ENCODE measurements at regions not wholly inside any gene's neighbourhood (a gene's known extent, or its start where the extent isn't known, plus 50 kb on each side); places are given as distances from the start of the nearest gene placed in this dataset.

GRCh38 chr12:125610292-125610691 is 545.1 kb downstream of the AACS start:
- H3K27ac Mint-ChIP-seq: no peak overlapping the region
- H3K4me1 Mint-ChIP-seq: no peaks in the 10 kb centered on the region
- H3K36me3 Mint-ChIP-seq (ENCODE audit: low read depth): no peaks in the 10 kb centered on the region
- no peaks in the 10 kb centered on the region for H3K27me3 Mint-ChIP-seq
- DNase-seq: no peak
- no peak for ATAC-seq
- peaks cover 11% of the 10 kb centered on the region for H3K9me3 Mint-ChIP-seq
- no peak overlapping the region for H3K4me3 Mint-ChIP-seq

GRCh38 chr12:125610971-125611370 is 545.7 kb downstream of the AACS start:
- DNase-seq: no peak
- Mint-ChIP-seq H3K27me3 (no peaks in the 10 kb centered on the region), H3K4me3 (no peak overlapping the region), H3K9me3 (peaks cover 6% of the 10 kb centered on the region), H3K4me1 (no peaks in the 10 kb centered on the region), H3K36me3 (ENCODE audit: low read depth) (no peaks in the 10 kb centered on the region), H3K27ac (no peak overlapping the region)
- no peak for ATAC-seq

- ATAC-seq: no peak
- Mint-ChIP-seq H3K9me3 (peaks cover 3% of the 10 kb centered on the region), H3K4me1 (no peaks in the 10 kb centered on the region), H3K36me3 (ENCODE audit: low read depth) (no peaks in the 10 kb centered on the region), H3K27me3 (no peaks in the 10 kb centered on the region), H3K4me3 (no peak overlapping the region), H3K27ac (no peak overlapping the region)
- no peak for DNase-seq
Observed at GRCh38 chr12:125614058-125614457, 548.8 kb downstream of the AACS start.

GRCh38 chr12:125619723-125620122 is 554.5 kb downstream of the AACS start:
- Mint-ChIP-seq H3K4me3 (no peak overlapping the region), H3K36me3 (ENCODE audit: low read depth) (no peaks in the 10 kb centered on the region), H3K27me3 (no peaks in the 10 kb centered on the region), H3K4me1 (no peaks in the 10 kb centered on the region), H3K9me3 (peaks cover 3% of the 10 kb centered on the region), H3K27ac (no peak overlapping the region)
- DNase-seq: no peak
- ATAC-seq: no peak

- no peaks in the 10 kb centered on the region for H3K4me1 Mint-ChIP-seq
- H3K36me3 Mint-ChIP-seq (ENCODE audit: low read depth): no peaks in the 10 kb centered on the region
- no peak for DNase-seq
- no peak overlapping the region for H3K4me3 Mint-ChIP-seq
- ATAC-seq: no peak
- peaks cover 11% of the 10 kb centered on the region for H3K9me3 Mint-ChIP-seq
- no peaks in the 10 kb centered on the region for H3K27me3 Mint-ChIP-seq
- H3K27ac Mint-ChIP-seq: no peak overlapping the region
Observed at GRCh38 chr12:125633686-125634085, 568.5 kb downstream of the AACS start.

- ATAC-seq: no peak
- peaks cover 11% of the 10 kb centered on the region for H3K9me3 Mint-ChIP-seq
- H3K27ac Mint-ChIP-seq: no peak overlapping the region
- DNase-seq: no peak
- H3K4me3 Mint-ChIP-seq: no peak overlapping the region
- H3K27me3 Mint-ChIP-seq: no peaks in the 10 kb centered on the region
- no peaks in the 10 kb centered on the region for H3K36me3 Mint-ChIP-seq (ENCODE audit: low read depth)
- H3K4me1 Mint-ChIP-seq: no peaks in the 10 kb centered on the region
Observed at GRCh38 chr12:125634813-125635212, 569.6 kb downstream of the AACS start.

- Mint-ChIP-seq H3K27ac (no peak overlapping the region), H3K27me3 (no peaks in the 10 kb centered on the region), H3K4me3 (no peak overlapping the region), H3K36me3 (ENCODE audit: low read depth) (no peaks in the 10 kb centered on the region), H3K4me1 (no peaks in the 10 kb centered on the region), H3K9me3 (no peaks in the 10 kb centered on the region)
- ATAC-seq (no peak), DNase-seq (no peak)
Observed at GRCh38 chr12:125639826-125640225, 574.6 kb downstream of the AACS start.

GRCh38 chr12:125643055-125643454 is 577.8 kb downstream of the AACS start:
- Mint-ChIP-seq H3K36me3 (ENCODE audit: low read depth) (no peaks in the 10 kb centered on the region), H3K27ac (no peak overlapping the region), H3K9me3 (no peaks in the 10 kb centered on the region), H3K27me3 (no peaks in the 10 kb centered on the region), H3K4me3 (no peak overlapping the region), H3K4me1 (no peaks in the 10 kb centered on the region)
- DNase-seq (no peak), ATAC-seq (no peak)

GRCh38 chr12:125645724-125646123 is 580.5 kb downstream of the AACS start:
- ATAC-seq (no peak), DNase-seq (no peak)
- peaks cover 5% of the 10 kb centered on the region for H3K9me3 Mint-ChIP-seq
- no peak overlapping the region for H3K4me3 Mint-ChIP-seq
- H3K4me1 Mint-ChIP-seq: no peaks in the 10 kb centered on the region
- no peaks in the 10 kb centered on the region for H3K36me3 Mint-ChIP-seq (ENCODE audit: low read depth)
- H3K27me3 Mint-ChIP-seq: no peaks in the 10 kb centered on the region
- no peak overlapping the region for H3K27ac Mint-ChIP-seq

GRCh38 chr12:125650587-125650986 is 585.4 kb downstream of the AACS start:
- DNase-seq (no peak), ATAC-seq (no peak)
- Mint-ChIP-seq H3K27me3 (no peaks in the 10 kb centered on the region), H3K4me1 (no peaks in the 10 kb centered on the region), H3K4me3 (no peak overlapping the region), H3K36me3 (ENCODE audit: low read depth) (no peaks in the 10 kb centered on the region), H3K27ac (no peak overlapping the region), H3K9me3 (peaks cover 5% of the 10 kb centered on the region)

- no peak for ATAC-seq
- peaks cover 5% of the 10 kb centered on the region for H3K9me3 Mint-ChIP-seq
- H3K36me3 Mint-ChIP-seq (ENCODE audit: low read depth): no peaks in the 10 kb centered on the region
- DNase-seq: no peak
- no peaks in the 10 kb centered on the region for H3K27me3 Mint-ChIP-seq
- no peaks in the 10 kb centered on the region for H3K4me1 Mint-ChIP-seq
- H3K4me3 Mint-ChIP-seq: no peak overlapping the region
- no peak overlapping the region for H3K27ac Mint-ChIP-seq
Observed at GRCh38 chr12:125651625-125652024, 586.4 kb downstream of the AACS start.

- DNase-seq: no peak
- ATAC-seq: no peak
- H3K27me3 Mint-ChIP-seq: no peaks in the 10 kb centered on the region
- H3K9me3 Mint-ChIP-seq: peaks cover 5% of the 10 kb centered on the region
- no peak overlapping the region for H3K4me3 Mint-ChIP-seq
- no peaks in the 10 kb centered on the region for H3K4me1 Mint-ChIP-seq
- H3K36me3 Mint-ChIP-seq (ENCODE audit: low read depth): no peaks in the 10 kb centered on the region
- no peak overlapping the region for H3K27ac Mint-ChIP-seq
Observed at GRCh38 chr12:125652681-125653080, 587.4 kb downstream of the AACS start.

- ATAC-seq: no peak
- no peak for DNase-seq
- H3K4me3 Mint-ChIP-seq: no peak overlapping the region
Observed at GRCh38 chr12:125657681-125658080, 592.4 kb downstream of the AACS start.

GRCh38 chr12:125674554-125675338 is 609.5 kb downstream of the AACS start:
- no peaks in the 10 kb centered on the region for H3K36me3 Mint-ChIP-seq (ENCODE audit: low read depth)
- DNase-seq (no peak), ATAC-seq (no peak)
- peaks cover 3% of the 10 kb centered on the region for H3K9me3 Mint-ChIP-seq
- no peaks in the 10 kb centered on the region for H3K4me1 Mint-ChIP-seq
- H3K4me3 Mint-ChIP-seq: no peak overlapping the region
- H3K27ac Mint-ChIP-seq: no peak overlapping the region
- no peaks in the 10 kb centered on the region for H3K27me3 Mint-ChIP-seq

More at GRCh38 chr12:125657681-125658080, 592.4 kb downstream of the AACS start:
- no peak overlapping the region for H3K27ac Mint-ChIP-seq
- H3K36me3 Mint-ChIP-seq (ENCODE audit: low read depth): no peaks in the 10 kb centered on the region
- no peaks in the 10 kb centered on the region for H3K4me1 Mint-ChIP-seq
- H3K9me3 Mint-ChIP-seq: no peaks in the 10 kb centered on the region
- H3K27me3 Mint-ChIP-seq: no peaks in the 10 kb centered on the region

GRCh38 chr12:125676366-125676765 is 611.1 kb downstream of the AACS start:
- Mint-ChIP-seq H3K27ac (no peak overlapping the region), H3K4me1 (no peaks in the 10 kb centered on the region), H3K9me3 (no peaks in the 10 kb centered on the region), H3K27me3 (no peaks in the 10 kb centered on the region), H3K36me3 (ENCODE audit: low read depth) (no peaks in the 10 kb centered on the region), H3K4me3 (no peak overlapping the region)
- DNase-seq (no peak), ATAC-seq (no peak)

- DNase-seq: no peak
- Mint-ChIP-seq H3K9me3 (no peaks in the 10 kb centered on the region), H3K4me1 (no peaks in the 10 kb centered on the region), H3K27ac (no peak overlapping the region), H3K27me3 (no peaks in the 10 kb centered on the region), H3K4me3 (no peak overlapping the region), H3K36me3 (ENCODE audit: low read depth) (no peaks in the 10 kb centered on the region)
- no peak for ATAC-seq
Observed at GRCh38 chr12:125677829-125678228, 612.6 kb downstream of the AACS start.
